Uterus (tissue), 3 donors: ENCODE measurements at regions not wholly inside any gene's neighbourhood (a gene's known extent, or its start where the extent isn't known, plus 50 kb on each side); places are given as distances from the start of the nearest gene placed in this dataset.

Source experiments
- DNase-seq, 2 donors: peaks; one replicate each; pipeline ENCODE4 v3.0.0-alpha.2; 2019 to 2020
- H3K27ac ChIP-seq, 2 donors: fragments of 200-600 bp; sonication (generic); 1 replicate in 1 of 2; 2 replicates in 1 of 2; pipeline ENCODE4 v1.5.1; 2016 to 2018
- H3K27me3 ChIP-seq, 2 donors: fragments of 200-600 bp; sonication (generic); one replicate each; pipeline ENCODE4 v1.5.1; 2018 to 2019; ENCODE audit warnings: control low read depth in 1 of 2
- H3K36me3 ChIP-seq, 2 donors: fragments of 200-600 bp; sonication (generic); one replicate each; pipeline ENCODE4 v1.5.1; 2019; ENCODE audit warnings: control low read depth in 1 of 2
- H3K4me1 ChIP-seq, 2 donors: fragments of 200-600 bp; sonication (generic); one replicate each; pipeline ENCODE4 v1.5.1; 2018 to 2019; ENCODE audit warnings: control low read depth in 1 of 2
- H3K4me3 ChIP-seq, 2 donors: fragments of 200-600 bp; sonication (generic); 1 replicate in 1 of 2; 2 replicates in 1 of 2; pipeline ENCODE4 v1.5.1; 2018 to 2019; ENCODE audit warnings: mild to moderate bottlenecking in 1 of 2
- H3K9me3 ChIP-seq, 2 donors: fragments of 200-600 bp; sonication (generic); one replicate each; pipeline ENCODE4 v1.5.1; 2019; ENCODE audit warnings: control low read depth in 1 of 2
- POLR2A ChIP-seq, 2 donors: fragments of 450-650 bp; IDR thresholded peaks; one replicate each; pipeline ENCODE4 v1.6.1; 2016; ENCODE audit warnings: antibody characterized with exemption in 2 of 2, mild to moderate bottlenecking in 1 of 2, moderate library complexity in 1 of 2
- intact Hi-C: fragments of 100-400 bp; cut with DNase I; formaldehyde crosslinking; loops from one replicate; pipeline ENCODE4 v1.15.1; 2023; ENCODE audit warnings: low total_unique reads
- TF ChIP-seq, protein P1 (sequence below), 4 experiments: fragments of 200-600 bp in 2 of 4; fragments of 450-650 bp in 2 of 4; sonication (generic) in 2 of 4; IDR thresholded peaks; one replicate each; pipeline ENCODE4 v1.5.1; 2016 to 2019; ENCODE audit warnings: antibody characterized with exemption in 4 of 4, mild to moderate bottlenecking in 2 of 4, moderate library complexity in 1 of 4
- donor health status: DM: yes; HTN: yes; CAD: no.

DNA sequence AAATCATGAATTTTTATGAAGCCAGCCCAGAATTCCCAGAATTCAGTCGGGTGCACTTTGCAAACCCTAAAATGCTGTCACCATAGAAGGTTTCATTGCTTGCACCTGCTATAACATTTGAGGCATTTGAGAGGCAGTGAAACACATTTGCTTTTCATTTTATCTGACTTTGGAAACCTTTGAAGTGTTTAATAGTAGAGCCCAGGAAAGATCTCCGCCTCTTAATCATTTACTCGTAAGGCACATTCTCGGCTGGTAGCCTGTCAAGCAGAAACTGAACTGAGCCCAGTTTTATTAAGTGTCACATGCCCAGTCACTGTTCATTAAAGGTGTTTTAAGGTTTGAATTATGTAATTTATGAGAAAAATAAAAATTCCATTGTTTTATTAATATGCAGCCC is 247.6 kb downstream of the EMX2 start:
- Histone ChIP-seq H3K27ac (no peak overlapping the region), H3K4me3 (no peak overlapping the region), H3K27me3 (no peaks in the 10 kb centered on the region), H3K9me3 (no peaks in the 10 kb centered on the region), H3K36me3 (no peaks in the 10 kb centered on the region), H3K4me1 (no peaks in the 10 kb centered on the region)
- intact Hi-C loops: no loop called here
- DNase-seq: no peak
- no peak for TF ChIP-seq POLR2A (IDR thresholded peaks at IDR 0.05)
- TF ChIP-seq, protein P1, sequence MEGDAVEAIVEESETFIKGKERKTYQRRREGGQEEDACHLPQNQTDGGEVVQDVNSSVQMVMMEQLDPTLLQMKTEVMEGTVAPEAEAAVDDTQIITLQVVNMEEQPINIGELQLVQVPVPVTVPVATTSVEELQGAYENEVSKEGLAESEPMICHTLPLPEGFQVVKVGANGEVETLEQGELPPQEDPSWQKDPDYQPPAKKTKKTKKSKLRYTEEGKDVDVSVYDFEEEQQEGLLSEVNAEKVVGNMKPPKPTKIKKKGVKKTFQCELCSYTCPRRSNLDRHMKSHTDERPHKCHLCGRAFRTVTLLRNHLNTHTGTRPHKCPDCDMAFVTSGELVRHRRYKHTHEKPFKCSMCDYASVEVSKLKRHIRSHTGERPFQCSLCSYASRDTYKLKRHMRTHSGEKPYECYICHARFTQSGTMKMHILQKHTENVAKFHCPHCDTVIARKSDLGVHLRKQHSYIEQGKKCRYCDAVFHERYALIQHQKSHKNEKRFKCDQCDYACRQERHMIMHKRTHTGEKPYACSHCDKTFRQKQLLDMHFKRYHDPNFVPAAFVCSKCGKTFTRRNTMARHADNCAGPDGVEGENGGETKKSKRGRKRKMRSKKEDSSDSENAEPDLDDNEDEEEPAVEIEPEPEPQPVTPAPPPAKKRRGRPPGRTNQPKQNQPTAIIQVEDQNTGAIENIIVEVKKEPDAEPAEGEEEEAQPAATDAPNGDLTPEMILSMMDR (IDR thresholded peaks at IDR 0.05): no peak

GRCh38 chr10:117790621-117791020 is 248.1 kb downstream of the EMX2 start:
- no peak for TF ChIP-seq POLR2A (IDR thresholded peaks at IDR 0.05)
- TF ChIP-seq, protein P1 (IDR thresholded peaks at IDR 0.05): no peak
- no peak for DNase-seq
- Histone ChIP-seq H3K9me3 (no peaks in the 10 kb centered on the region), H3K4me3 (no peak overlapping the region), H3K27ac (no peak overlapping the region), H3K27me3 (no peaks in the 10 kb centered on the region), H3K4me1 (no peaks in the 10 kb centered on the region), H3K36me3 (no peaks in the 10 kb centered on the region)
- intact Hi-C loops: no loop called here

DNA sequence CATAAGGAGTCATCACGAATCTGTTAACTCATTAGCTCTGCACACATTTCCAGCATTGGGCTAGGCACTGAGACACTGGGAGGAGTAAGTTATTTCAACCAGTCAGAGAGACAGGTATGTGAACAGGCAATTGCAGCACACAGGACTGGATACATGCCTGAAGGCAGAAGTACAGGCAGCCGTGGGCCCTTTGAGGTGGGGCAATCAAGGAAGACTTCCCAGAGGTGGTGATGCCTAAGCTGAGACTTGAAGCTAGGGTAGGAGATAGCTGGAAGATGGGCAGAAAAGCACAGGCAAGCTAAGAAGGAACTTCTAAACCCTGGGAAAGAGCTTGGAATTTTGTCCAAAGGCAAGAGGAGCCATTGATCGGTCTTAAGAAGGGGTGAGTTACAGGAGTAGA is 249.7 kb downstream of the EMX2 start:
- Histone ChIP-seq H3K27ac (no peak overlapping the region), H3K27me3 (no peaks in the 10 kb centered on the region), H3K4me1 (no peaks in the 10 kb centered on the region), H3K36me3 (no peaks in the 10 kb centered on the region), H3K9me3 (no peaks in the 10 kb centered on the region), H3K4me3 (no peak overlapping the region)
- intact Hi-C loops: no loop called here
- no peak for TF ChIP-seq POLR2A (IDR thresholded peaks at IDR 0.05)
- TF ChIP-seq, protein P1 (IDR thresholded peaks at IDR 0.05): no peak
- no peak for DNase-seq

DNA sequence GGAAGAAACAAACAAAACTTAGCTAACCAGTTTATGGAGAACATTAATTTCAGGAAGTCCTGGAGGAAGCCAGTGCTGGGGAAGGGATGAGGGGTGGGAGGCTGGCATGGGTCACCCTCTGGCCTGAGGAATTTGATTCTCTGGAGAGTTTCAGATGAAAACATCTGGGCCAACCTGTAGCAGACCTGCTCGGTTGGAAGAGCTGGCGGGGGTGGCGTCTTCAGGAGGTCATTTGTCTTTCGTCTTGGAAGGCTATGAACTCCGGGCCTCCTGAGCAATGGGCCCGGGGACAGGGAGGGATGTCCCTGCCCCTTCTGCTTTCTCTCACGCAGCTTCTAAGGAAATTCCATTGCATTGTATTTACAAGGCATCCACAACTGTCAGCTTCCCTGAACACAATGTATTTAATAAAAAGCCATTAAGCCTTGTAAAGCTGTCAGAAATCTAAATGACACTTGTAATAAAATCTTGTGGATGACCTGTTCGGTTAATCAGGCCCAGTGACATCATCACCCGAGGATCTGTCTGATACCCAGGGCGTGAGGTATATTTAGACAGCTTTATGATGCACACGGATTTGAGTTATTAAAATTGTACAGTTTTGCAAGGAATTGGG is 250.5 kb downstream of the RAB11FIP2 start:
- Histone ChIP-seq H3K36me3 (no peaks in the 10 kb centered on the region), H3K27ac (no peak overlapping the region), H3K4me3 (no peak overlapping the region), H3K9me3 (no peaks in the 10 kb centered on the region), H3K27me3 (no peaks in the 10 kb centered on the region), H3K4me1 (no peaks in the 10 kb centered on the region)
- DNase-seq: peak; percentile 21 to 36
- intact Hi-C loops: no loop called here
- TF ChIP-seq, protein P1 (IDR thresholded peaks at IDR 0.05): no peak
- no peak for TF ChIP-seq POLR2A (IDR thresholded peaks at IDR 0.05)

DNA sequence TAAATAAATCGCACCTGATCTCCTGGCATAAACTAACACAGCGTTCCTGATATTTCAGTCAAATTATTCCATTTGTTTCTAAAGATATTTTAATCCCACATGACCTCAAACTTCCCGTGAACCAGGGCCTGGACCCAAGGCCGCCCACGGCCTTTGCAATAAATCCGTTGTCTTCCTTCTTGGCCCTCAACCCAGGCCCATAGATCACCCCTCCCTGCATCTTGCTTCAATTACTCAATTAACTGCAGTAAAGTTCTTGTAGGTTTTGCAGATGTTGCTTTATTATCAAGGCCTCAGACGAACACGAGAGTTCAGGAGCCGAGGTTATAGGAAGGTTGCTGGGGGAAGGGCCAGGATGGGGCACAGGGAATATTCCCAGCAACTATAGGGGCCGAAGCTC is 249.4 kb downstream of the RAB11FIP2 start:
- TF ChIP-seq POLR2A (IDR thresholded peaks at IDR 0.05): no peak
- TF ChIP-seq, protein P1 (IDR thresholded peaks at IDR 0.05): no peak
- Histone ChIP-seq H3K4me3 (no peak overlapping the region), H3K27me3 (no peaks in the 10 kb centered on the region), H3K27ac (peak overlapping the region; percentile 14 to 57), H3K9me3 (no peaks in the 10 kb centered on the region), H3K4me1 (no peaks in the 10 kb centered on the region), H3K36me3 (no peaks in the 10 kb centered on the region)
- intact Hi-C loops: no loop called here
- DNase-seq: peak; percentile 52 to 70
